Occipital lobe (tissue), 1 donor: ENCODE measurements at regions not wholly inside any gene's neighbourhood (a gene's known extent, or its start where the extent isn't known, plus 50 kb on each side); places are given as distances from the start of the nearest gene placed in this dataset.
"Not testable (repeated sequence)": the region's sequence is repeated elsewhere in the genome, so short reads cannot be mapped to it uniquely, and the experiment has no call there.

Experiments used
- DNase-seq: peaks from one replicate; lab custom pipeline; 2025; lab: John Stamatoyannopoulos, UW

DNA sequence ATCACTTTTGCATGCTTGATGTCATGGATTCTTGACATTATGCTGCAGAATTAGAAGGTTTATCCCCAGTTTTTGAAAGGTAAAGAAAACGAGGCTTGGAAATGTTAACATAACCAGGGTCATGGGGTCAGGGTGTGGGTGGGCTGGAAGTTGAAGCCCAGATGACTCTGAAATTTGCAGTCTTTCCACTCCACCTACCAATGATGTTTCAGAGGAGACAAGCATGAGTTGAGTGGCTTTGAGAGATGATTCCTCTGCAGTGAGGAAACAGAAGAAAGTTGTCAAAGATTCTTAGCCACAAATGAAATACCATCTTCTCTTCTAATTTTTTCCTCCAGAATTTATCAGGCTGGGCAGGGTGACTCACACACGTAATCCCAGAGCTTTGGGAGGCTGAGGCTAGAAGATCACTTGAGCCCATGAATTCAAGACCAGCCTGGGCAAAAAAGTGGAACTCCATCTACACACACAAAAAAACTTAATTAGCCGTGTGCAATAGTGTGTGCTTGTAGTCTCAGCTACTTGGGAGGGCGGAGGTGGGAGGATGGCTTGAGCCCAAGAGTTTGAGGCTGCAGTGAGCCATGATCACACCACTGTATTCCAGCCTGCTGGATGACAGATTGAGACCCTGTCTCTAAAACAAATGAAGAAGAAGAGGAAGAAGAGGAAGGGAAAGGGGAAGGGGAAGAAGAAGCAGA is 239.1 kb upstream of the AUTS2 start:
- no peak for DNase-seq

DNA sequence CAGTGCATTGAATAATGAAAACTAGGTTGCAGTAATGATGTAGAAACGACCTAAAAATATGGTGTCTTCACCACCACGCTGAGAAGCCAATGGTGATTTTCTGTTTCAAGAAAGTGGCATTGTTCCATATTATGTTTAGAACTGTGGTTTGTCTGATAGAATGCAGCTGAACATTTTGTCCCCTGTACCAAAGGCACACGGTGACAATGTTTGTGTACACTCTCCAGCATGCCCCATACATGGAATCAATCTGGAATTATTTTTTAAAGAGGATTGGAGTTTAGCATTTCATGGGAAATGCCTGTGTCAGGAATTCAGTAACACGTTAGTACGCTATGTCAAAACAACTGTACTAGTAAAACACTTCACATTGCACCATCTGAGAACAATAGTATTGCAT is 237.4 kb upstream of the AUTS2 start:
- DNase-seq = no peak

DNA sequence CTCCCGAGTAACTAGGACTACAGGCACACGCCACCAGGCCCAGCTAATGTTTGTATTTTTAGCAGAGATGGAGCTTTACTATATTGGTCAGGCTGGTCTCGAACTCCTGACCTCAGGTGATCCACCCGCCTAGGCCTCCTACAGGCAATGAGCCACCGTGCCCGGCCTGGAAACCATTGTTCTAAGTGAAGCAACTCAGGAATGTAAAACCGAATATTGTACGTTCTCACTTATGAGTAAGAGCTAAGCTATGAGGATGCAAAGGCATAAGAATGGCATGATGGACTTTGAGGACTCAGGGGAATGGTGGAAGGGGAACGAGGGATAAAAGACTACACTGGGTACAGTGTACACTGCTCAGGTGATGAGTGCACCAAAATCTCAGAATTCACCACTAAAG is 235.1 kb upstream of the AUTS2 start:
- DNase-seq = no peak

DNA sequence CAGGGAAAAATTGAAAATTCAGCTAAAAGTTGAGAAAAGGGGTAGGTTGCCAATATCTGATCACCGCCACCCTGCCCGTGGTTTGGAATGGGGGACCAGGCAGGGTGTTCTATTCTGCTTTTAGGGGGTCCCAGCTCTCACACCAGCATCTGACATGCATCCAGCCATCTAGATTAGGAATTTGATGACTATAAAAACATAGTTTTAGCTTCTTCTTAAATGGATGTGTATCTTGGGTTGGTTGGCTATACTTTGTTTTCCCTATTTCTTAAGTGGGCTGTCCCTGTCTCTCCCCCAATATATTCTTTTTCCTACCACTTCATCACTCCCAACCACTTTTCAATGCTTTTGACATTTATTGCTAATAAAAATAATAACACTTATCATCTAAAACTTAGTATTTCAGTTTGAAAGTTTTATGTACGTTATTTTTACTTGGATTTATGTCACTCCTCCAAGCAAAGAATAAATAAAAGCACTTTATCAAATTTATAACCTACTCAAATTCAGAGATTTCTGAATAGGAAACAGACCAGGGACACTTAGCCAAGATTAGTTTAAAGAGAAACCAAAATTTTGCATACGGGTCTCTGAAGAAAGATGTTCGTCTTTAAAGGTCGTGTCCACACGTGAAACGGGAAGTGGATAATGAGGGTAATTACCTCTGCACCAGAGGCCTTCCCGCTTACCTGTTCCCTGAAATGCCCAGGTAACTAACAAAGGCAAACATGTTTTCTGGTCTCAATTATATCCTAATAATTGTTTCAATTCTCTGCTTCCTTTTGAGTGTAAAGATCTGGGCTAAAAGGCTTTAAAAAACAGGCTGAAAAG is 233.2 kb upstream of the AUTS2 start:
- DNase-seq = no peak

DNA sequence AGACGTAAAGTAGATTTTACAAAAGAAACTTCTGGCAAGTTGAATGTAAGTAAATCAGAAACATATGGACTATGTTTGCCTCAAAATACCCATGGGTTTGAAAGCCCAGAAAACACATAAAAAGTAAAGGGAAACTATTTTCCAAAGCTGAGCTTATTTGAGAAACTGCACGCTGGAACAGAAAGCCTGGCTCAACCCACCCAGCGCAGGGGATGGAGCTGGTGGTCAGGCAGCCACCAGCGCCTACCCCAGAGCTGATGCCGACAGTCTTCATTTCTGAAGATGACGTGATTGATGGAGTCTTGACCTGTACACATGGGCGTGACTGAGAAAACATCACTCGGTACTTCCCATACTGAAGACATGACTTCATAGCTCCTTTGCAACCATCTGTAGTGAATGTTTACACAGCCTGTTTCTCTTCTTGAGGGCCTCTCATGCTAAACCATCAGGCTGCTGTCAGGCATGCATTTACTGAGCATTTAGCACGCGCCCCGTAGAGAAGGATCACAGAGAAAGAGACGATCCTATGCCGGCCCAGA is 232.6 kb upstream of the AUTS2 start:
- no peak for DNase-seq

DNA sequence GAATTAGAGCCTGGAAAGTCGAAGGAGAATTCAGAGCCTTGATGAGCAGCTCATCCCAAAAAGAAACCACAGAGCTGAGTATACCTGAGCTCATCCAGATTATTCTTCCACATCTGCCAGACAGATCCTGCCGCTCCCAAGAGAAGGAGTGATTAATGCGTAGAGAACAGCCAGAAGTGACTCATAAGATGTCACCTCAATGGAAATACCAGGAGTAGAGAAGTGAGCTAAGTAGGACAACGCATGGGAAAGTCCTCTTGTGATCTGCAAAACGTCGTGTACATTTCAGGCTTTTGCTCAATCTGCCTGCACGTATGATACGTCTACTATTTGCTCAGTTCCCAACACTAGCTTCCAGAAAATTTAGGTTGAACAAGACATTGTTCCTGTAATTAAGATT is 230.5 kb upstream of the AUTS2 start:
- no peak for DNase-seq

DNA sequence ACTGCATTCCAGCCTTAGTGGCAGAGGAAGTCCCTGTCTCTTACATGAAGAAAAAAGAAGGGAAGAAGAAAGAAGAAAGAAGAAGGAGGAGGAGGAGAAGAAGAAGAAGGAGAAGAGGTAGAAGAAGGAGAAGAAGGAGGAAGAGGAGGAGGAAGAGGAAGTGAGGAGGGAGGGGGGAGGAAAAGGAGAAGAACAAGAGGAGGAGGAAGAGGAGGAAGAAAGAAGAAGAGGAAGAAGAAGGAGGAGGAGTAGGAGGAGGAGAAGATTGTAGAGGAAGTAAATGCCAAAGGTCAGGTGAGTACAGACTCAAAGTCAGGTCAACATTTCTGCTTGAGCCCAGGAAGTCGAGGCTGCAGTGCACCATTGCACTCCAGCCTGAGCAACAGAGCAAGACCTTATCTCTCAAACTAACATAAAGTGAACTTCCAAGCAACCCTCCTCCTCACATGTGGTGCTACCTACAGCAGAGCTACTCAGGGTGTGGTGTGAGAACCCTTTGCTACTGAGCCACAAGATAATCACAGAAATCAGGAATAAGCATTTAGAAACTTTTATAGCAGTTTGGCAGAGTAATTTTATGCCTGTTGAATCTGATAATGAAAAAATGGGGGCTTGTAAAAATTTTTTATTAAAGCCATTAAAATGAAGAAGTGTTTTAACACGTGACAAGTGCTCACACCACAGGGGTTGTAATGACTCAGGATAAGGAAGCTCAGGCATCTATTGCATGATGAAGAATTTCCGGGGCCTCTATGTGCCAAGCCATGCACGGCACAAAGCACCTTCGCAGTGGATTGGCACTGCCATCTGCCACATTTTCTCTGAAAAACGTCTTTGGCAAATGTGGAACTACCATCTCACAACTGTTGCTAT is 224.9 kb upstream of the AUTS2 start:
- no peak for DNase-seq

DNA sequence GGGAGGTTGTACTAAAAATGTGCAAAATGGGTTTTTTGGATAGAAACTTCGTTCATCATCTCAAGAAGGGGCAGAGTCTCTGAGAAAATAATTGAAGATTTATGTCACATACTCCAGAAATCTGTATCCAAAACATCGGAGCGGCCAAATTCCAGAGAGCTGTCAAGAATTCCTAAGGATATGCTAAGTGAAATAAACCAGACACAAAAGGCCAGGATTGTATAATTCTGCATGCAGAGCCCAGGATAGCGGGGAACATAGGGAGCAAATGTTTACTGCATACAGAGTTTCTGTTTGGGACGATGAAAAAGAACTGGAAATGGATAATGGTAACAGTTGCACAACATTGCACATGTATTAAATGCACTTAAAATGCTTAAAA is 224.2 kb upstream of the AUTS2 start:
- DNase-seq = no peak

DNA sequence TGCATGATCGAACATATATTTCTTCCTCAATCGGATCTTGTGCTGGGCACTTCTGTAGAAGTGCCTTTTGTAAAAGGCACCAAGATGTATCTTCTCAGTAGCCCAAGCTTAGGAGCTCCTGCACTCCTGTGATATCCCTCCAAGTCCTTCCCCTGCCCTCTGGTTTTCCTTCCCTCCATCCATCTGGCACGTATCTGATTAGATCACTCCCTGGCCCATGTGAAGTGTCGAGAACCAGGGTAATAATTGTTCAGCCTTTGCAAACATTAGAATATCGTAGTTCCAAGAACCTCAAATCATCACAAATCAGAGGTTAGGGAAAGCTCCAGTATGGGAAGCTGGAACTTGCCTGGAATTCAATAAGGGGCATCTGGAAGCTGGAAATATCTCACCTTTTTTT is 221.1 kb upstream of the AUTS2 start:
- DNase-seq = no peak

DNA sequence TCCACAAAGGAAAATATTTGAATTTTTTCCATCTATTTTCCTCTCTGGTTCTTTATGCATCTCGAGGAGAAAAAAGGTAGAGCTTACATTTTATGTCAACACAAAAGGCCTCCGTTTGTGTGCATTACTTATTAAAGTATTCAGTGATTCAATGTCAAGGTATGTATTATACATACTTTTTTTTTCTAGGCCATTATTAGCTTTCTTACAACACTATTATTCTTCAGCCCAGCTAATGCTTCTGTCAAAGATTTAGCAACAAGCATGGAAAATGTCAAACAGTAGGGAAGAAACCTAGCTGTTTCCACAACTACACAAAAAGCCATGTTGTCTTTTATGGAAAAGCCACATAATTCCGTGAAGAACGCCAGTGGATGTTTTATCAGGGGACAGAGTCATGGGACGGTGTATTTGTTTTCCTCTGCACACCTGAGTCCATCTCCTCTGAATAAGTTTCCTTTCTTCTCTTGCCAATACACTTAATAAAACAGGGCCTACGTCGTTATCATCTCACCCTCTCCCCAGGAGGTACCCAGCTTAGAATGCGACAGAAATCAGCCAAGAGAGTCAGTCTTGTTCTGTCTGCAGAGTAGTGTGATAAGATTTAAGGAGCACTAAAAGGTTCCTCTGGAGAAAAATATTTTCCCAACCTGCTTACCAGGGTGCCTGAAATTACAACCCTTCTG is 209.7 kb upstream of the AUTS2 start:
- no peak for DNase-seq

DNA sequence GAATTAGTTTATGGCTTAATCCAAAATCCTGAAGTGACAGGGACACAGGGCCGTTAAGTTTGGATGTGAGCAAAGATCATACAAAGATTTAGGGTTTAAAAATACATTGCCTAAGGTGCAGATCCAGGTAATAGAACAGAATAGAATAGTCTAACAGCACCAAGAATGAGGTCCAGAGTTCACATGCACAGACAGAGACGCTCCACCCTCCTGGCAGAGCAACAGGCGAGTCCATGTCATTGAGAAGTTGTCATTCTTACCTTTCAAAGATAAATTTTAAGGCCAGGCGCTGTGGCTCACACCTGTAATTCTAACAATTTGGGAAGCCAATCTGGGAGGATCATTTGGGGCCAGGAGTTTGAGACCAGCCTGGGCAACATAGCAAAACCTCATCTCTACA is 209.1 kb upstream of the AUTS2 start:
- DNase-seq = no peak

DNA sequence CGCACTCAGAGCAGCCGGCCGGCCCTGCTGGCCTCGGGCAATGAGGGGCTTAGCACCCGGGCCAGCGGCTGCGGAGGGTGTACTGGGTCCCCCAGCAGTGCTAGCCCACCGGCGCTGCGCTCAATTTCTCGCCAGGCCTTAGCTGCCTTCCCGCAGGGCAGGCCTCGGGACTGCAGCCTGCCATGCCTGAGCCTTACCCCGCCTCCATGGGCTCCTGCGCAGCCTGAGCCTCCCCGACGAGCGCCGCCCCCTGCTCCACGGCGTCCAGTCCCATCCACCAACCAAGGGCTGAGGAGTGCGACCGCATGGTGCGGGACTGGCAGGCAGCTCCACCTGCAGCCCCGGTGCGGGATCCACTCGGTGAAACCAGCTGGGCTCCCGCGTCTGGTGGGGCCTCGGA is 204.4 kb upstream of the AUTS2 start:
- not testable (repeated sequence) for DNase-seq

DNA sequence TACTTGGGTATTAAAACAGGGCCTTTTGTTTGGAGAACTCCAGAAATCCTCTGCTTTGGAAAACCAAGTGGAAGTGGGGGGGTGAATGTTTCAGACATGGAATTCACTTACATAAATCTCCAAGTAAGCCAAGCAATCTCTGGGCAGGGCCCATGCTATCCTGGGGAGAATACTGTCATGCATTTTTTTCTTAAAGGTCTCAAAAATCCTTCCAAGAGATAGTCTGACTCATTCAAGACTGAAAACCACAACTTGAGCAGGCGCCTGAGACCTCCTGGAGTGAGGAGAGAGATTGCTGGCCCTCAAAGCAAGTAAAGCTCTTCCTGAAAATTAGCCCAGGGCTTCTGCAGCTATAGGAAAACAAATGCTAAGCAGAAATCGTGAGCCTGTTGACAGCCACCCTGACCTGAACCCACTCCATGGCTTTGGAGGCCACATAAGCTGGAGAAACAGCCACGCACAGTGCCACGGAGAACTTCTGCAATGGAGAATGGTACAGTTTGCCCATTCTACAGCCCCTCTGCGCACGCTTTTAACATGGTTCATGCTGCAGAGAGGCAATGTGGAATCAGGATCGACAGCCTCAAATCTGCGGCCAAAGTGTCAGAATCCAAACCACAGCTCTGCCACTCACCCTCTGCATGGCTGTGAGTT is 203.1 kb upstream of the AUTS2 start:
- no peak for DNase-seq

DNA sequence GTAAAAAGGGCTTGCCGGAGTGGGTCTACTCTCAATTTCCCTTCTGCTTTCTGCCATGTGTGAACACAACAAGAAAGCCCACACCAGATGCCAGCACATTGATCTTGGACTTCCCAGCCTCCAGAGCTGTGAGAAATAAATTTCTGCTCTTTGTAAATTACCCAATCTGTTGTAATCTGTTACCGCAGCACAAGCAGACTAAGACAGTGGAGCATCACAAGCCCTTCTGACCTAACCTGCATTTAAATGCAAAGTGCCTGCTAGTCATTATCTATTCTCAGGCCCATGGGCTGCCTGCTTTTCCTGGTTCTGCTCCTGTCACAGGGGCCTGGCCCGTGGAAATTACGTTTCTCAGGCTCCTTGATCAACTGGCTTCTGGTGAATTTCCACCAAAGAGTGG is 199.3 kb upstream of the AUTS2 start:
- no peak for DNase-seq

DNA sequence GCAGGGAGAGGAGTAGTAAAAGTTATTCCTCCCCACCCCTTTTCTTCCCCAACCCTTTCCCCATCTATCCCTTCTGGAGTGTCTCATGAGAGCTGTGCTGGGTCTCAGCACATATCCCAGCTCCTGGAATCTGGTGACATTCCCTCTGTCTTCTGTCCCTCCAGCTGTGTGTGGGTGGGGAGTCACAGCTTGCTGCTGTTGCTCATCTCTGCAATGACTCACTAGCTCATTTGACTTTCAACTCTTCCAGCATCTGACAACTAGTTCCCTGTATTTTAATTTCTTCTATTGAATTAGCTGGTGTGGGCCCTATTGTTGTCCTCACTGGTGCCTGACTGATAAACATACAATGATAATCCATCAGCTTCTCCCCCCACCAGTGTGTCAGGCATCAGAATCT is 198.9 kb upstream of the AUTS2 start:
- peak; percentile 81 for DNase-seq

DNA sequence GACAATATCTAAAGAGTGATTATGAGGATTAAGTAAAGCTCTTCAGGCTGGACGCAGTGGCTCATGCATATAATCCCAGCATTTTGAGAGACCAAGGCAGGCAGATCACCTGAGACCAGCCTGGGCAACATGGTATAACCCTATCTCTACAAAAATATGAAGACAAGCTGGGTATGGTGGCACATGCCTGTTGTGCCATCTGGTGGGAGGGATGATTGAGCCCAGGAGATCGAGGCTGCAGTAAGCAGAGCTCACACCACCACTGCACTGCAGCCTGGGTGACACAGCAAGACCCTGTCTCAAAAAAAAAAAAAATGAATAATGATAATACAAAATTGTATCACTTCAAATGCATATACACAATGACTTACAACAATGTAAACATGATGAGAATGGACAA is 195.6 kb upstream of the AUTS2 start:
- no peak for DNase-seq

DNA sequence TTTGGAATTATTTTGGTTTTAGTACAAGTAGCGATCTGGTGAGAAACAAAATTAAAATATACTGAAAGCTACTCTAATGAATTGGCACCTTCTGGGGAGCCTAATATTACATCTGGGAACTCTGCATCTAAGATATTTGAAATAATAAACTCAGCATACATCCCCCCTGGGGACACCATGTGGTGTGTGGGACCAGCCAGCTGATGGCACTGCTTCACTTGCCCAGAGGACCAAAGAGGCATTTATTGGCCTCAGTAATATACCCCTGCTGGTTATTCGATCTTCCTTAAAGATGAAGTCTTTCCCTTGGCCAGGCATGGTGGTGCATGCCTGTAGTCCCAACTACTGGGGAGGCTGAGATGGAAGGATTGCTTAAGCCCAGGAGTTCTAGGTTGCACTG is 195.1 kb upstream of the AUTS2 start:
- DNase-seq = no peak

DNA sequence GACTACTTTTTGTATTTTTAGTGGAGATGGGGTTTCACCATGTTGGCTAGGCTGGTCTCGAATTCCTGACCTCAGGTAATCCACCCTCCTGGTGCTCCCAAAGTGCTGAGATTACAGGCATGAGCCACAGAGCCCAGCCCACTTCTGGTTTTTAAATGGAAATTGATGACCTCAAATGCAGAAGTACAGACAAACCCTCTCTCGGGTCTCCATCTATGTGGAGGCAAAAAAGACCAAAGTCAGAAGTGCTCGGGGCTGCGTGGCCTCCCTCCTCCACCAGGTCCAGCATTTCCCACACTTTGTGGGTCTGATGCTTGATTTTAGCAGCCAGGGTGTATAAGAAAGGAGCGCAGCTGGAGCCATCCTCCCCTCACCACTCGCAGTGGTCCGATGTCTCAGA is 187.3 kb upstream of the AUTS2 start:
- DNase-seq = no peak

DNA sequence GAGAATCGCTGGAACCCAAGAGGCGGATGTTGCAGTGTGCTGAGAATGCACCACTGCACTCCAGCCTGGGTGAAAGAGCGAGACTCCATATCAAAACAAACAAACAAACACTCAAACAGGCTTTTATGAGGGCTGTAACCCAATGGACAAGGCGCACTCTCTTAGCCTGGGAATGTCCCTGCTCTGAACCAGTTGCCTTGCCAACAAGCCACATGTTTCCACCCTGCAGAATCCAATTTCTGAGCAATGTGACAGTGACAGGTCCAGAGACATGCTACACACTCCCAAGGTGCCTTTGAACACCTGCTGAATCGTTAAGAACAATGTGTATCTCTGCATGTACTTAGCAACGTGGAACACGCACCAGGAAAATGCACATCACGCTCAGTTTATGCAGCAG is 186.8 kb upstream of the AUTS2 start:
- DNase-seq = no peak

DNA sequence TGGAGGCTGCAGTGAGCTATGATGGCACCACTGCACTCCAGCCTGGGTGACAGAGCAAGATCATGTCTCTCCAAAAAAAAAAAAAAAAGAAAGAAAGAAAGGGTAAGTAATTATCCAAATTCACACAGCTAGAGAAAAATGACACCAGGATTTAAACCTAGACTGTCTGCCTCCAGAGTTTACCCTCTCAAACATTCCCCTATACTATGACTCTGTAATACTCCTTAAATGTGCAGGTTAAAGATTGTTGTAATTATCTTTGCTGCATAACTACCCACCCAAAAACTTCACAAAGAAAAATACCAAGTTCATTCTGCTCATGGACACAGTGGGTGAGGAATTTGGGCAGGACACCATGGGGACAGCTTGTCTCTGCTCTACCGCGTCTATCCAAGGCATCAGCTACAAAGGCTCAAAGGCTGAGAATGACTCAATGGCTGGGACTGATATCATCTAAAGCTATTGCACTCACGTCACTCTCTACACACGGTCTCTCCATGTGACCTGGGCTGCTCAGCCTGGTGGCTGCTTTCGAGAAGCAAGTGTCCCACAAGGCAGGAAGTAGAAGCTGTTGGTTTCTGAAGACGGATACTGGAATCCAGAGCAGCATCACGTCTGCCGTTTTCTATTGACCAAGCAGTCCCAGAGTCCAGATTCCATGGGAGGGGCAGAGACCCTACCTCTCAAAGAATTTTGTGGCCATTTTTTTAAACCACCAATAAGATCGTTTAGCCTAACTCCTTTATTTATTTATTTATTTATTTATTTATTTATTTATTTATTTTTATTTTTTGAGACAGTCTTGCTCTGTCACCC is 185.7 kb upstream of the AUTS2 start:
- peak; percentile 32 for DNase-seq
